ENCODE measurements at regions not wholly inside any gene's neighbourhood (a gene's known extent, or its start where the extent isn't known, plus 50 kb on each side); places are given as distances from the start of the nearest gene placed in this dataset.

- no peaks in the 10 kb centered on the region for H3K27me3 ChIP-seq (replicated peaks)
- no peaks in the 10 kb centered on the region for H3K9me3 ChIP-seq (replicated peaks)
- H3K4me1 ChIP-seq (replicated peaks) = no peaks in the 10 kb centered on the region
- H3K36me3 ChIP-seq = no peaks in the 10 kb centered on the region
- no peak overlapping the region for H3K4me3 ChIP-seq
- no peak overlapping the region for H3K27ac ChIP-seq
- DNase-seq (ENCODE audit: low read depth in 1 of 2, low spot score in 2 of 2) = no peak
Observed at GRCh38 chr14:87286826-87287225, 706.2 kb downstream of the GALC start.

GRCh38 chr14:87286191-87286590 is 706.8 kb downstream of the GALC start:
- Histone ChIP-seq H3K27me3 (replicated peaks) (no peaks in the 10 kb centered on the region), H3K9me3 (replicated peaks) (no peaks in the 10 kb centered on the region), H3K27ac (no peak overlapping the region), H3K36me3 (no peaks in the 10 kb centered on the region), H3K4me3 (no peak overlapping the region), H3K4me1 (replicated peaks) (no peaks in the 10 kb centered on the region)
- DNase-seq (ENCODE audit: low read depth in 1 of 2, low spot score in 2 of 2) = no peak

DNA sequence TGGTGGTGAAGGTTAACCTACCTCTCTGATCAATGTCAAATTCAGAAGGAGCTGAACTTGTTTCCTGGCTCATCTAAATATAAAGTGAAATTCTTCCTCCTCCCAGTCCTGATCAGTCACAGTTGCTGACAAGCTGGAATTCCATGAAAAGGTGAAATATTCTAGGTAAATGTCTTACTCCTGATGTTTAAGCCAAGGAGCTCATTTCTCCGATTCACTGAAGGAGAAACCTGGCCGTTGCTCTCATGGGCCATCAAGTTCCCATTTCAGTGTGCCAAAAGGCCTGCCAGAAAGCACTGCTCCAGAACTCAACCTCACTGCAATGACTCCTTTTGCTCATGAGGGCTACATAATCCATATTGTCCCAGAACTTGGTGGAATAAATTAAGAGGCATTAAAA is 707.5 kb downstream of the GALC start:
- no peak overlapping the region for H3K4me3 ChIP-seq
- no peaks in the 10 kb centered on the region for H3K4me1 ChIP-seq (replicated peaks)
- DNase-seq (ENCODE audit: low read depth in 1 of 2, low spot score in 2 of 2) = no peak
- H3K27me3 ChIP-seq (replicated peaks) = no peaks in the 10 kb centered on the region
- no peak overlapping the region for H3K27ac ChIP-seq
- no peaks in the 10 kb centered on the region for H3K9me3 ChIP-seq (replicated peaks)
- no peaks in the 10 kb centered on the region for H3K36me3 ChIP-seq

- DNase-seq (ENCODE audit: low read depth in 1 of 2, low spot score in 2 of 2) = no peak
- Histone ChIP-seq H3K4me1 (replicated peaks) (no peaks in the 10 kb centered on the region), H3K27me3 (replicated peaks) (no peaks in the 10 kb centered on the region), H3K4me3 (no peak overlapping the region), H3K9me3 (replicated peaks) (no peaks in the 10 kb centered on the region), H3K27ac (no peak overlapping the region), H3K36me3 (no peaks in the 10 kb centered on the region)
Observed at GRCh38 chr14:87283547-87283946, 709.4 kb downstream of the GALC start.

DNA sequence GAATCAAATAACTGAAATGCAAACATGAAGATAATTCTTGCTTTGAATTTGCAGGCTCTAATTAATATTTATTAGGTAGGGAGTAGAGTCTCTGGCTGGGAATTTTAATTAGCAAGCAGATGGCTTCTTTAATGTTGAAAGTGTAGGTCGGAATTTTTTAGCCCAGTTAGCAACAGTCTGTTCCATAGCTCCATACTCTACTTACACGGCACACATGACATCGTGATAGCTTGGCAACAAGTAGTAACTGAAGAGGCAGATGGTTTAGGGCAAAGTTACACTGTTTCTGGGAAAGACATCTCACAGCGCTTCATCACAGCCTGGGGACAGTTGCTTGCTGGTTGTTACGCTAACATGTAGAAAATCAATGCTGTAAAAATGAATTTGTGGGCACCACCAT is 710.7 kb downstream of the GALC start:
- DNase-seq (ENCODE audit: low read depth in 1 of 2, low spot score in 2 of 2) = no peak
- Histone ChIP-seq H3K4me1 (replicated peaks) (no peaks in the 10 kb centered on the region), H3K27me3 (replicated peaks) (no peaks in the 10 kb centered on the region)

GRCh38 chr14:87278415-87278814 is 714.6 kb downstream of the GALC start:
- Histone ChIP-seq H3K9me3 (replicated peaks) (no peaks in the 10 kb centered on the region), H3K27ac (no peak overlapping the region), H3K4me3 (no peak overlapping the region), H3K4me1 (replicated peaks) (no peaks in the 10 kb centered on the region), H3K27me3 (replicated peaks) (no peaks in the 10 kb centered on the region), H3K36me3 (no peaks in the 10 kb centered on the region)
- DNase-seq (ENCODE audit: low read depth in 1 of 2, low spot score in 2 of 2) = no peak

More for the DNA sequence above, 710.7 kb downstream of the GALC start:
- H3K27ac ChIP-seq = no peak overlapping the region
- H3K36me3 ChIP-seq = no peaks in the 10 kb centered on the region
- no peak overlapping the region for H3K4me3 ChIP-seq
- H3K9me3 ChIP-seq (replicated peaks) = no peaks in the 10 kb centered on the region

- peaks cover 2% of the 10 kb centered on the region; the same call in 1 of the 2 replicates for H3K9me3 ChIP-seq (replicated peaks)
- H3K27ac ChIP-seq = no peak overlapping the region
- no peaks in the 10 kb centered on the region for H3K36me3 ChIP-seq
- no peaks in the 10 kb centered on the region for H3K27me3 ChIP-seq (replicated peaks)
- H3K4me3 ChIP-seq = no peak overlapping the region
- no peaks in the 10 kb centered on the region for H3K4me1 ChIP-seq (replicated peaks)
- DNase-seq (ENCODE audit: low read depth in 1 of 2, low spot score in 2 of 2) = no peak
Observed at GRCh38 chr14:87271331-87271730, 721.7 kb downstream of the GALC start.

GRCh38 chr14:87268997-87269396 is 724.0 kb downstream of the GALC start:
- Histone ChIP-seq H3K36me3 (no peaks in the 10 kb centered on the region), H3K27me3 (replicated peaks) (no peaks in the 10 kb centered on the region), H3K9me3 (replicated peaks) (peaks cover 2% of the 10 kb centered on the region; the same call in 1 of the 2 replicates), H3K4me3 (no peak overlapping the region), H3K4me1 (replicated peaks) (no peaks in the 10 kb centered on the region), H3K27ac (no peak overlapping the region)
- no peak for DNase-seq (ENCODE audit: low read depth in 1 of 2, low spot score in 2 of 2)

DNA sequence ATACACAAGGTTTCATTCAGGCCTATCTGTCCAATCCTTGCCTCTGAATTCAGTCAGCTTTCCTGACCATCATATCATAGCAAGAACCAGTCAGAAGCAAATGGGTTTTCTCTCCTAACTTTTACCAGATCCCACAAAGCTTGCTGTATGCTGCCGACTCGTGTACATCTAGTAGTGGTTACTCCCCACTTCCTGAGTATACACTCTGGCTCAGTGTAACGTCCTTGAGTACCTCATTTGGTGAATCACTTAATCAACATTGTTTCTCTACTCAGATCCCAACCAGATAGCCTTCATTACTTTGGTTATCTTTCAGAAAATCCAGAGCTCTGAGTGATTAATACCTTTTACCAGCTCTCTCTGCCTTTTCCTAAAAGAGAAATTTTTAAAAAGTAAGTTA is 728.2 kb downstream of the GALC start:
- Histone ChIP-seq H3K36me3 (no peaks in the 10 kb centered on the region), H3K27me3 (replicated peaks) (no peaks in the 10 kb centered on the region)
- no peak for DNase-seq (ENCODE audit: low read depth in 1 of 2, low spot score in 2 of 2)

DNA sequence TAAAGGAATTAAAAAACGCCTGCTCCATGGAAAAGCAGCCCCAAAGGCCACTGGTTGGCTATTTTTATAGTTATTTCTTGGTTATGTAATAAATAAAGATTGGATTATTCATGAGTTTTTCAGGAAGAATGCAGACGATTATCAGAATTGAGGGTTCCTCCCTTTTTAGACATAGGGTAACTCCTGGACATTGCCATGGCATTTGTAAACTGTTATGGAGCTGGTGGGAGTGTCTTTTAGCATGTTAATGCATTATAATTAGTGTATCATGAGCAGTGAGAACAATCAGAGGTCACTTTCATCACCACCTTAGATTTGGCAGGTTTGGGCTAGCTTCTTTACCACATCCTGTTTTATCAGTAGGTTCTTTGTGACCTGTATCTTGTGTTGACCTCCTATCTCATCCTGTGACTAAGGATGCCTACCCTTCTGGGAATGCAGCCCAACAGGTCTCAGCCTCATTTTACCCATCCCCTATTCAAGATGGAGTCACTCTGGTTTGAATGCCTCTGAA is 728.7 kb downstream of the GALC start:
- no peaks in the 10 kb centered on the region for H3K27me3 ChIP-seq (replicated peaks)
- no peaks in the 10 kb centered on the region for H3K4me1 ChIP-seq (replicated peaks)
- H3K36me3 ChIP-seq = no peaks in the 10 kb centered on the region
- no peak for DNase-seq (ENCODE audit: low read depth in 1 of 2, low spot score in 2 of 2)
- no peak overlapping the region for H3K4me3 ChIP-seq
- no peak overlapping the region for H3K27ac ChIP-seq
- peaks cover 2% of the 10 kb centered on the region; the same call in 1 of the 2 replicates for H3K9me3 ChIP-seq (replicated peaks)

More for the DNA sequence above, 728.2 kb downstream of the GALC start:
- Histone ChIP-seq H3K27ac (no peak overlapping the region), H3K9me3 (replicated peaks) (peaks cover 2% of the 10 kb centered on the region; the same call in 1 of the 2 replicates), H3K4me3 (no peak overlapping the region), H3K4me1 (replicated peaks) (no peaks in the 10 kb centered on the region)

- Histone ChIP-seq H3K27me3 (replicated peaks) (no peaks in the 10 kb centered on the region), H3K4me1 (replicated peaks) (no peaks in the 10 kb centered on the region), H3K4me3 (no peak overlapping the region), H3K9me3 (replicated peaks) (no peaks in the 10 kb centered on the region; the same call in 1 of the 2 replicates), H3K27ac (no peak overlapping the region), H3K36me3 (no peaks in the 10 kb centered on the region)
- no peak for DNase-seq (ENCODE audit: low read depth in 1 of 2, low spot score in 2 of 2)
Observed at GRCh38 chr14:87261621-87262020, 731.4 kb downstream of the GALC start.

GRCh38 chr14:87260460-87260859 is 732.5 kb downstream of the GALC start:
- Histone ChIP-seq H3K4me3 (no peak overlapping the region), H3K36me3 (no peaks in the 10 kb centered on the region), H3K27me3 (replicated peaks) (no peaks in the 10 kb centered on the region), H3K4me1 (replicated peaks) (no peaks in the 10 kb centered on the region), H3K9me3 (replicated peaks) (no peaks in the 10 kb centered on the region; the same call in 1 of the 2 replicates), H3K27ac (no peak overlapping the region)
- DNase-seq (ENCODE audit: low read depth in 1 of 2, low spot score in 2 of 2) = no peak

- Histone ChIP-seq H3K4me1 (replicated peaks) (no peaks in the 10 kb centered on the region), H3K27me3 (replicated peaks) (no peaks in the 10 kb centered on the region), H3K4me3 (no peak overlapping the region), H3K9me3 (replicated peaks) (no peaks in the 10 kb centered on the region; the same call in 1 of the 2 replicates), H3K27ac (no peak overlapping the region), H3K36me3 (no peaks in the 10 kb centered on the region)
- DNase-seq (ENCODE audit: low read depth in 1 of 2, low spot score in 2 of 2) = no peak
Observed at GRCh38 chr14:87257421-87257820, 735.6 kb downstream of the GALC start.

DNA sequence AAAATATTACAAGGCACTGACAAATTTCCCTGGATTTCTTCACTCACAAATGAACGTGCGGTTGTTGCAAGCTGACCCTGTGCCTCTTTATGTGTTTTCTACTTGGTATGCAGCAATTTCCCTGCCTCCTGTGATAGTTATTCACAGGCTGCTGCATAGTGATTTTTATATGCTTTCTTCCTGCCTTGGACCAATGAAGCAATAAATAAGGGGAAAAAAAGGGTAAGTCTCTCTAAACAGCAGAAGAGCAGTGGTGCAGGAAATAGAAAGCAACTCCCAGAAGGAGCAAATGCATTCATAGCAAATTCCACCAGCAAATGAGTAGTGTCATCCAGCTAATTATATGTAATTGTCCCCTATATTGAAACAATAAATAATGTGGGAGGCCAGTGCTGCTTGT is 737.9 kb downstream of the GALC start:
- no peak overlapping the region for H3K27ac ChIP-seq
- DNase-seq (ENCODE audit: low read depth in 1 of 2, low spot score in 2 of 2) = no peak
- no peaks in the 10 kb centered on the region for H3K36me3 ChIP-seq
- no peaks in the 10 kb centered on the region for H3K27me3 ChIP-seq (replicated peaks)
- H3K4me1 ChIP-seq (replicated peaks) = no peaks in the 10 kb centered on the region
- no peak overlapping the region for H3K4me3 ChIP-seq
- no peaks in the 10 kb centered on the region for H3K9me3 ChIP-seq (replicated peaks)

DNA sequence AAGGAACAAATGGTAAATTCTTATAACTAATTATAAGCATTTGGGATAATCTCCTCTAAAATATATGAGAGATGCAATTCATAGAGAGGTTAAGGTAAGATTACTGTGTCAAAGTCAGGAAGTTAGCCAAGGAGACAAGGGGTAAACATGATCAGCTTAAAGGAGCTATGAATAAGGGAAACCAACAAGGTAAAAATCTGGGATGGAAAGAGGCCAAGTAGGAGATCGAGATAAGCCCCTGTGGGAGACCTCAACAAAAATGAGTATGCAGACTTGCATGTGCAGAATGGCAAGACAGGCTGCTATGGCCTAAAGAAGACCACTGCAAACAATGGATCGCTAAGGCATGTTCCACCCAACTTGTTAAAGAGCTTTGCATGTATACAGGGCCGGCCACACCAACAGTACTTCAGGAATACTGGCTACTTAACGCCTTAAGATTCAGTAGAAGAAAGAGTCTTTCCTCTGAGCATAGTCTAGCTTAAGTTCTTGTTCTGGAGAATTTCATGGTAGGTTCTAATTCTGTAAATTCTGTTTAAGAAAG is 738.6 kb downstream of the GALC start:
- Histone ChIP-seq H3K36me3 (no peaks in the 10 kb centered on the region), H3K4me3 (no peak overlapping the region), H3K27me3 (replicated peaks) (no peaks in the 10 kb centered on the region), H3K4me1 (replicated peaks) (no peaks in the 10 kb centered on the region), H3K27ac (no peak overlapping the region), H3K9me3 (replicated peaks) (no peaks in the 10 kb centered on the region)
- no peak for DNase-seq (ENCODE audit: low read depth in 1 of 2, low spot score in 2 of 2)
